Epithelial cell of proximal tubule (primary cell): ENCODE measurements at regions not wholly inside any gene's neighbourhood (a gene's known extent, or its start where the extent isn't known, plus 50 kb on each side); places are given as distances from the start of the nearest gene placed in this dataset.

Experiments
- DNase-seq: peaks from one replicate; pipeline ENCODE4 v3.0.0-alpha.2; 2011; ENCODE audit warnings: low read depth
- H3K4me3 ChIP-seq: 2 replicates; pipeline ENCODE4 v1.5.1; 2011; ENCODE audit warnings: low read depth, mild to moderate bottlenecking, low read length
- TF ChIP-seq, protein P1 (sequence below): conservative IDR thresholded peaks from 2 replicates; pipeline ENCODE4 v1.5.1; 2012; ENCODE audit warnings: low read depth, mild to moderate bottlenecking, low read length

DNA sequence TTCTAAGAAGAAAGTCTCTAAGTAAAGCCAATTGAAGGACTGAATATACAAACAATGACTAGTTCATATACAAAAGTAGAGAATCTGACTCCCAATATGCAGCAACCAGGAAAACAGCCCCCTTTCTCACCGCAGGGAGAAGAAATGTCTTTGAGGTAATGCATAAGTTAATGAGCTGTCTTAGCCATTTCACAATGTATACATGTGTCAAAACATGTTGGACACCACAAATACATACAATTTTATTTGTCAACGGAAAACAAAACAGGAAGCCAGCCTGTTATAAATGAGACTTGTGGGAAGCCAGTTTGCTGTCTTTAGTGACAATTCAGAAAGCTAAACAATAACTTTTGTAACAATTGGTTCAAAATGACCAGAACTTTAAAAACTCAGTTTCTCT is 389.2 kb downstream of the CBLN2 start:
- TF ChIP-seq, protein P1, sequence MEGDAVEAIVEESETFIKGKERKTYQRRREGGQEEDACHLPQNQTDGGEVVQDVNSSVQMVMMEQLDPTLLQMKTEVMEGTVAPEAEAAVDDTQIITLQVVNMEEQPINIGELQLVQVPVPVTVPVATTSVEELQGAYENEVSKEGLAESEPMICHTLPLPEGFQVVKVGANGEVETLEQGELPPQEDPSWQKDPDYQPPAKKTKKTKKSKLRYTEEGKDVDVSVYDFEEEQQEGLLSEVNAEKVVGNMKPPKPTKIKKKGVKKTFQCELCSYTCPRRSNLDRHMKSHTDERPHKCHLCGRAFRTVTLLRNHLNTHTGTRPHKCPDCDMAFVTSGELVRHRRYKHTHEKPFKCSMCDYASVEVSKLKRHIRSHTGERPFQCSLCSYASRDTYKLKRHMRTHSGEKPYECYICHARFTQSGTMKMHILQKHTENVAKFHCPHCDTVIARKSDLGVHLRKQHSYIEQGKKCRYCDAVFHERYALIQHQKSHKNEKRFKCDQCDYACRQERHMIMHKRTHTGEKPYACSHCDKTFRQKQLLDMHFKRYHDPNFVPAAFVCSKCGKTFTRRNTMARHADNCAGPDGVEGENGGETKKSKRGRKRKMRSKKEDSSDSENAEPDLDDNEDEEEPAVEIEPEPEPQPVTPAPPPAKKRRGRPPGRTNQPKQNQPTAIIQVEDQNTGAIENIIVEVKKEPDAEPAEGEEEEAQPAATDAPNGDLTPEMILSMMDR: no peak
- DNase-seq: no peak
- no peak overlapping the region for H3K4me3 ChIP-seq

DNA sequence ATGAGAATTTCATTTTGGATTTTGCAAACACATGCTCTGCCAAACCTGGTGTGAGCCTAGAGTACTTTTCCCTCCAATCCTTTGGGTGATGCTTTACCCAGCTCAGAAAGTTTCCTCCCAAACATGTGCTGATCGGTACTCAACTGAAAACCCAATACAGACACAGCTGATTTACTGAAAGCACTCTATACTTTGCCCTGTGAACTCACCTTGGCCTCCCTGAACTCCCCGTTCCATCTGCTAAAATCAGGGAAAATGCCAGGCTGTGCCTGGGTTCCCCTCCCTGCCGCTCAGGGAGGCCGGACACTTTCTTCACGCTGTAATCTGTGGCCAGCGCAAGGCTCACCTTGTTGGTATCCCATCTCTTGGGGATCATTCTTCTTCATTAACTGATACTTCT is 391.2 kb downstream of the CBLN2 start:
- no peak overlapping the region for H3K4me3 ChIP-seq
- TF ChIP-seq, protein P1: no peak
- DNase-seq: no peak

DNA sequence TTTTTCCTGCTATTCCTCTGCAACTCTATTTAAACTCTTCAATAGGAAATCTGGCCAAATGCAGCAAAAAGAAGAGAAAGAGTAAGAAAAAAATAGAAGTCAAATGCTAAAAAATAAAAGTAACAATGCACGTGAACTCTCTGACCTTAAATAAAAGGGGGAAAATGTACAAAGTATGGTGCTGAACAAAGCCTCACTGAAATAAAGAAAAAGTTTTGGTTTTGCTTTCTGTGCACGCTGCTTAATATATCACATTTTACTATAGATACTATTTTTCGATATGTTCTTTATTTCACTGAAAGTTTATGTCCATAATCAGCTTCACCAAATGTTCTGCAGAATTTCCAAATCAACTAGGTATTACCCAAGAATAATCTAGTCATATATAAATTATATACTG is 396.3 kb downstream of the CBLN2 start:
- TF ChIP-seq, protein P1: no peak
- H3K4me3 ChIP-seq: no peak overlapping the region
- DNase-seq: no peak

DNA sequence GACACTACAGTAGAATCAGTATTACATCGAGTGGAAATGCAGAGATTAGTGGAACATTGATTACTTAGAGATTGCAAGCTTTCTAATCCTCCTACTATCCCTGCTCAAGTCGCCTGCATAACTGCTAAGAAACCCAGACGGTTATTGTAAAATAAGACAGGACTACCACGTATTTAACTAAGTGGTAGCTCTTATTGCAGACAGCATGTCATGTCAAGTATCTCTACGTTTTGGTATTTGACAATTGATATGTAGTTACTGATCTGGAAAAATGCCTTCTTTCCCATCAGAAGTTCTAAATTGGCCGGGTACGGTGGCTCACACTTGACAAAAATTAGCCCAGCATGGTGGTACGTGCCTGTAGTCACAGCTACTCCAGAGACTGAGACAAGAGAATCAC is 404.1 kb downstream of the CBLN2 start:
- TF ChIP-seq, protein P1: no peak
- no peak for DNase-seq
- H3K4me3 ChIP-seq: no peak overlapping the region

DNA sequence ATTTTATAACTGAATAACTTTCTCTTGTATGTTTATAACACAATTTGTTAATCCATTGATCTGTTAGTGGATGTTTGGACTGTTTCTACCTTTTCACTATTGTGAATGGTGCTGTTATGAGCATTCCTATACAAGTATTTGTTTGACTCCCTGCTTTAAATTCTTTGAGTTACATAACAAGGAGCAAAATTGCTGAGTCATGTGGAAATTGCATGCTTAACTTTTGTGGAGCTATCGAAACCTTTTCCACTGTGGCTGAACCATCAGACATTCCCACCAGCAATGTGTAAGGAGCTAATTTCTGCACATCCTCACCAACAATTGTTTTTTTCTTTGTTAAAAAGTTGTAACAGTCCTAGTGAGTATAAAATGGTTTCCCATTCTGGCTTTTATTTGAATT is 415.5 kb downstream of the CBLN2 start:
- DNase-seq: no peak
- H3K4me3 ChIP-seq: no peak overlapping the region
- TF ChIP-seq, protein P1: no peak

DNA sequence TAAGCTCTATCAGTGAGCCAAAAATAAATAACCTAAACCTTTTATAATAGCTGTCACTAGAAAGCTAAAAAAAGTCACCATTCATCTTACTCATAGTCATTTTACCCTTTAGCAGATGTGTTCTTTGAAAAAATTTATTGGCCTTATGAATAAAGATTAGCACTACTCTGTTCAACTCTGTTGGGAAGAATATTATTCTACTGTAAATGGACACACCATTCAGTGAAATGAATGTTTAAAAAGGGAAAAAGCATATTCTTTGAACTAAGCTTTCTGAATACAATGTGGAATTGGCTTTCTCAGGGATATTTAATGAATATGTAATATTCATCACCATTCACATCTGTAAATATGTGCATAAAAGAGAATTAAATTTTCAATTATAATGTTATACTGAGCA is 422.0 kb downstream of the CBLN2 start:
- no peak overlapping the region for H3K4me3 ChIP-seq
- no peak for DNase-seq
- TF ChIP-seq, protein P1: no peak

DNA sequence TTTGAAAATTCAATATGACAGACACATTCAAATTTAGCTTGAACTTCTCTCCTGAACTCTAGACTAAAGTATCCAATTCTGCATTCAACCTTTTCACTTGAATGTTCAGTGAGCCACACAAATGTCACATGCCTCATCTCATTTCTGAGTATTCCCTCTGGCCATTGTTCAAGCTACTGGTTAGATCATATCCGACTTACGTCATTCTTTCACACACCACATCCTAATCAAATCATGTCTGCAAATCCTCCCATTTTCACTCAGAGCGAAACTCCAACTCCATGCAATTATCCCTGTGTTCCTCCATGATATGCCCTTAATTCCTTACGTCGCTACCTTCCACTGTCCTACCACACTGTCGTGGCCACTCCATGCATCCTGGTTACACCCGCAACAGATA is 425.1 kb downstream of the CBLN2 start:
- no peak for DNase-seq
- no peak overlapping the region for H3K4me3 ChIP-seq
- TF ChIP-seq, protein P1: no peak
